SJSA1 (cell line): ENCODE measurements at regions not wholly inside any gene's neighbourhood (a gene's known extent, or its start where the extent isn't known, plus 50 kb on each side); places are given as distances from the start of the nearest gene placed in this dataset.

Experiments used
- DNase-seq, 2 experiments: peaks; one replicate each; pipeline ENCODE4 v3.0.0-alpha.2; 2015 to 2020; ENCODE audit warnings: low spot score in 2 of 2, low read depth in 1 of 2
- H3K27ac ChIP-seq: fragments of 250-450 bp; sonication (Bioruptor Pico); 2 replicates; pipeline ENCODE4 v1.5.1; 2020; ENCODE audit warnings: mild to moderate bottlenecking, moderate library complexity
- H3K27me3 ChIP-seq: fragments of 250-450 bp; sonication (Bioruptor Pico); replicated peaks from 2 replicates; pipeline ENCODE4 v1.5.1; 2020; ENCODE audit warnings: mild to moderate bottlenecking, moderate library complexity
- H3K36me3 ChIP-seq: fragments of 250-450 bp; sonication (Bioruptor Pico); 2 replicates; pipeline ENCODE4 v1.5.1; 2020; ENCODE audit warnings: mild to moderate bottlenecking
- H3K4me1 ChIP-seq: fragments of 250-450 bp; sonication (Bioruptor Pico); replicated peaks from 2 replicates; pipeline ENCODE4 v1.6.1; 2021; ENCODE audit warnings: mild to moderate bottlenecking
- H3K4me3 ChIP-seq: fragments of 250-450 bp; sonication (Bioruptor Pico); 2 replicates; pipeline ENCODE4 v1.5.1; 2020; ENCODE audit warnings: mild to moderate bottlenecking
- H3K9me3 ChIP-seq: fragments of 250-450 bp; sonication (Bioruptor Pico); replicated peaks from 2 replicates; pipeline ENCODE4 v1.5.1; 2020; ENCODE audit warnings: mild to moderate bottlenecking

- Histone ChIP-seq H3K27me3 (no peaks in the 10 kb centered on the region), H3K27ac (no peak overlapping the region), H3K4me3 (no peak overlapping the region), H3K36me3 (no peaks in the 10 kb centered on the region), H3K9me3 (no peaks in the 10 kb centered on the region), H3K4me1 (peaks cover 9% of the 10 kb centered on the region; the same call in 1 of the 2 replicates)
- no peak for DNase-seq
These were observed 143.7 kb upstream of the DIO2 start for GRCh38 chr14:80354860-80355581.

- Histone ChIP-seq H3K27ac (no peak overlapping the region), H3K9me3 (no peaks in the 10 kb centered on the region), H3K4me3 (no peak overlapping the region), H3K36me3 (no peaks in the 10 kb centered on the region), H3K27me3 (no peaks in the 10 kb centered on the region), H3K4me1 (peaks cover 9% of the 10 kb centered on the region; the same call in 1 of the 2 replicates)
- no peak for DNase-seq
These were observed 141.2 kb upstream of the DIO2 start for GRCh38 chr14:80352471-80352870.

- H3K27ac ChIP-seq = no peak overlapping the region
- no peaks in the 10 kb centered on the region for H3K27me3 ChIP-seq
- no peaks in the 10 kb centered on the region for H3K36me3 ChIP-seq
- no peaks in the 10 kb centered on the region for H3K9me3 ChIP-seq
- H3K4me3 ChIP-seq = no peak overlapping the region
- DNase-seq = no peak
- H3K4me1 ChIP-seq = no peaks in the 10 kb centered on the region
These were observed 139.4 kb upstream of the DIO2 start for GRCh38 chr14:80350707-80351106.

GRCh38 chr14:80346395-80346794 is 135.1 kb upstream of the DIO2 start:
- no peak for DNase-seq
- Histone ChIP-seq H3K4me3 (no peak overlapping the region), H3K27ac (no peak overlapping the region), H3K36me3 (no peaks in the 10 kb centered on the region), H3K4me1 (no peaks in the 10 kb centered on the region), H3K27me3 (no peaks in the 10 kb centered on the region), H3K9me3 (no peaks in the 10 kb centered on the region)

GRCh38 chr14:80344208-80344607 is 132.9 kb upstream of the DIO2 start:
- Histone ChIP-seq H3K4me3 (no peak overlapping the region), H3K4me1 (no peaks in the 10 kb centered on the region), H3K36me3 (no peaks in the 10 kb centered on the region), H3K27me3 (no peaks in the 10 kb centered on the region), H3K9me3 (no peaks in the 10 kb centered on the region), H3K27ac (no peak overlapping the region)
- no peak for DNase-seq

GRCh38 chr14:80336608-80337106 is 125.4 kb upstream of the DIO2 start:
- Histone ChIP-seq H3K36me3 (no peaks in the 10 kb centered on the region), H3K27me3 (no peaks in the 10 kb centered on the region), H3K27ac (no peak overlapping the region), H3K4me1 (no peaks in the 10 kb centered on the region; the same call in 1 of the 2 replicates), H3K9me3 (no peaks in the 10 kb centered on the region), H3K4me3 (no peak overlapping the region)
- DNase-seq = no peak

GRCh38 chr14:80325688-80326087 is 114.4 kb upstream of the DIO2 start:
- no peak overlapping the region for H3K27ac ChIP-seq
- no peak overlapping the region for H3K4me3 ChIP-seq
- H3K36me3 ChIP-seq = no peaks in the 10 kb centered on the region
- H3K9me3 ChIP-seq = no peaks in the 10 kb centered on the region
- H3K4me1 ChIP-seq = peaks cover 19% of the 10 kb centered on the region
- DNase-seq = no peak
- no peaks in the 10 kb centered on the region for H3K27me3 ChIP-seq

- Histone ChIP-seq H3K4me1 (peaks cover 19% of the 10 kb centered on the region), H3K27me3 (no peaks in the 10 kb centered on the region), H3K9me3 (no peaks in the 10 kb centered on the region), H3K36me3 (no peaks in the 10 kb centered on the region), H3K4me3 (no peak overlapping the region), H3K27ac (no peak overlapping the region)
- no peak for DNase-seq
These were observed 113.8 kb upstream of the DIO2 start for GRCh38 chr14:80325112-80325511.

GRCh38 chr14:80324649-80325048 is 113.3 kb upstream of the DIO2 start:
- no peaks in the 10 kb centered on the region for H3K9me3 ChIP-seq
- H3K36me3 ChIP-seq = no peaks in the 10 kb centered on the region
- no peak for DNase-seq
- peaks cover 19% of the 10 kb centered on the region for H3K4me1 ChIP-seq
- no peaks in the 10 kb centered on the region for H3K27me3 ChIP-seq
- H3K4me3 ChIP-seq = no peak overlapping the region
- no peak overlapping the region for H3K27ac ChIP-seq

GRCh38 chr14:80323038-80323665 is 111.8 kb upstream of the DIO2 start:
- H3K4me1 ChIP-seq = peaks cover 19% of the 10 kb centered on the region
- no peak for DNase-seq

GRCh38 chr14:80316441-80316840 is 105.1 kb upstream of the DIO2 start:
- Histone ChIP-seq H3K27me3 (no peaks in the 10 kb centered on the region), H3K27ac (peak overlapping the region; percentile 49), H3K9me3 (no peaks in the 10 kb centered on the region), H3K4me3 (no peak overlapping the region), H3K4me1 (peaks cover 37% of the 10 kb centered on the region), H3K36me3 (no peaks in the 10 kb centered on the region)
- DNase-seq = peak in 1 of 2 experiments; percentile 20

More at GRCh38 chr14:80323038-80323665, 111.8 kb upstream of the DIO2 start:
- Histone ChIP-seq H3K9me3 (no peaks in the 10 kb centered on the region), H3K27ac (no peak overlapping the region), H3K4me3 (no peak overlapping the region), H3K27me3 (no peaks in the 10 kb centered on the region), H3K36me3 (no peaks in the 10 kb centered on the region)

GRCh38 chr14:80315681-80316080 is 104.4 kb upstream of the DIO2 start:
- peak; percentile 56 to 79 for DNase-seq
- peak overlapping the region; percentile 49 for H3K27ac ChIP-seq
- H3K36me3 ChIP-seq = no peaks in the 10 kb centered on the region
- H3K9me3 ChIP-seq = no peaks in the 10 kb centered on the region
- H3K27me3 ChIP-seq = no peaks in the 10 kb centered on the region
- H3K4me1 ChIP-seq = peaks cover 45% of the 10 kb centered on the region
- no peak overlapping the region for H3K4me3 ChIP-seq

GRCh38 chr14:80313806-80314205 is 102.5 kb upstream of the DIO2 start:
- no peak for DNase-seq
- no peaks in the 10 kb centered on the region for H3K36me3 ChIP-seq
- H3K27ac ChIP-seq = 0 out of 2 replicates have a peak overlapping the region, but pooled peaks have one; percentile 28
- H3K27me3 ChIP-seq = no peaks in the 10 kb centered on the region
- no peak overlapping the region for H3K4me3 ChIP-seq
- H3K9me3 ChIP-seq = no peaks in the 10 kb centered on the region
- peaks cover 45% of the 10 kb centered on the region for H3K4me1 ChIP-seq

GRCh38 chr14:80310938-80311750 is 99.8 kb upstream of the DIO2 start:
- Histone ChIP-seq H3K4me3 (no peak overlapping the region), H3K36me3 (no peaks in the 10 kb centered on the region), H3K27ac (no peak overlapping the region), H3K27me3 (no peaks in the 10 kb centered on the region), H3K9me3 (no peaks in the 10 kb centered on the region), H3K4me1 (peaks cover 37% of the 10 kb centered on the region)
- DNase-seq = peak in 1 of 2 experiments; percentile 18
